ELR (cell line): ENCODE measurements at regions not wholly inside any gene's neighbourhood (a gene's known extent, or its start where the extent isn't known, plus 50 kb on each side); places are given as distances from the start of the nearest gene placed in this dataset.
"Not testable (repeated sequence)": the region's sequence is repeated elsewhere in the genome, so short reads cannot be mapped to it uniquely, and the experiment has no call there.

Experiments used
- DNase-seq: peaks from one replicate; pipeline ENCODE4 v3.0.0-alpha.2; 2015; ENCODE audit warnings: low read depth

GRCh38 chr21:23607782-23608431 lies 1999.4 kb downstream of the MRPL39 start:
- DNase-seq, result no peak

GRCh38 chr21:23601549-23601948 lies 2005.7 kb downstream of the MRPL39 start:
- DNase-seq, result no peak

DNA sequence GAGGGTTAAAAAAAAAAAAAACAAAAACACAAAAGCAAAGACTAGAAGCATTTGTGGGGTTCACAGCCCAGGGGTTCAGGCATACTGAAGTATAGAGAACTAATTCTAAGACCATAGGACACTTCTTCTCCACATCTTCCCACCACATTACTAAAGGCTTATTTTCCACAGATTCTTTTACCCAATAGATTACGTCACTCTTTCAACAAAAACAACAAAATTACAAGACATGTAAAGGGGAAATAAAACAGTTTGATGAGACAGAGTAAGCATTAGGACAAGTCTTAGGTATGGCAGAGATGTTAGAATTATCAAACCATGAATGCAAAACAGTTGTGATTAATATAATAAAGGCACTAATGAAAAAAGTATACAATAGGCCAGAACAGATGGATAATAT lies 2013.7 kb downstream of the MRPL39 start:
- no peak for DNase-seq

DNA sequence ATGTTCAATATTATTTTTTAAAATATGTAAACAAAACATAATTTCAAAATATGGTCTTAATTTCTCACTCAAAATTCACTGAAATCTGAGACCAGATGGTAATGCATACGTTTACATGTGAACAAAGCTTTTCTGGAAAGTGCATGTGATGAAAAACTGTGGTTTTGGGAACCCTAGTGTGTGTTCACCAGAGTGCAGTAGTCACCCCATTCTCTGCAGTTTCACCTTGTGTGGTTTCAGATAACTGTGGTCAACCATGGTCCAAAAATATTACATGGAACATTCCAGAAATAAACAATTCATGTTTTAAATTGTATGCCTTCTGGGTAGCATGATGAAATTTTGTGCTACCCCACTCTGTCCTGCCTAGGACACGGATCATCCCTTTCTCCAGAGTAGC lies 2021.9 kb downstream of the MRPL39 start:
- DNase-seq, result no peak

GRCh38 chr21:23579573-23579972 lies 2027.7 kb downstream of the MRPL39 start:
- no peak for DNase-seq

DNA sequence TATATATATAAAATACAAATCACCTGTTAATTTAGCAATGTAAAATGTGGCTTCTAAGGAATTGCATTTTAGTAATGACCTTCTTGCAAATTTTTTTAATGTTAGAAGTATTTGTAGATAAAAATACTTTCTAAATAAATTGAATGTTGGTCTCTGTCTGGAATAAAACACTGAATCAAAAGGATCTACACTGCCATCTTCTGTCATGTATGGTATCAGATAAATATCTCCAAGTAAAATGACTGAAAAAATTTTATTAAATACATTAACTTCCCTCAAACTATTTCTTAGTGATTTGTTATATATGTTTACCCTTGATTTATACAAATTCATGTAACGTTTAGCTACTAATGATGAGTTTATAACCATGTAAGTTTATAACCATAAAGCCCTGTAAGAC lies 2029.3 kb downstream of the MRPL39 start:
- no peak for DNase-seq

DNA sequence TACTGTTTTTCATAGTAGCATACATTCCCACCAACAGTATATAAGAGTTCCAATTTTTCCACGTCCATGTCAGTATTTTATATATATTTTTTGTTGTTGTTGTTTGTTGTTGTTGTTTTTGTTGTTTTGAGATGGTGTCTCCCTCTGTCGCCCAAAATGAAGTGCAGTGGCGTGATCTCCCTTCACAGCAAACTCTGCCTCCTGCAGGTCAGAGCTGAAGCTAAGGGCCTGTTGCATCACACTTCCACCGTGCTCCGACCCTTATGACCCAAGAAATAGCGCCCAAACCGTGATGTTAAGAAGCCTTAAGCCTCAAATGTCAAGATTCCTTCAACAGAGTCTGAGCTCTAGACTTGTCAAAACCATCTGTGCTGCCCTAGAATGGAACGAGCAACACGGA lies 2032.3 kb downstream of the MRPL39 start:
- DNase-seq, result no peak

DNA sequence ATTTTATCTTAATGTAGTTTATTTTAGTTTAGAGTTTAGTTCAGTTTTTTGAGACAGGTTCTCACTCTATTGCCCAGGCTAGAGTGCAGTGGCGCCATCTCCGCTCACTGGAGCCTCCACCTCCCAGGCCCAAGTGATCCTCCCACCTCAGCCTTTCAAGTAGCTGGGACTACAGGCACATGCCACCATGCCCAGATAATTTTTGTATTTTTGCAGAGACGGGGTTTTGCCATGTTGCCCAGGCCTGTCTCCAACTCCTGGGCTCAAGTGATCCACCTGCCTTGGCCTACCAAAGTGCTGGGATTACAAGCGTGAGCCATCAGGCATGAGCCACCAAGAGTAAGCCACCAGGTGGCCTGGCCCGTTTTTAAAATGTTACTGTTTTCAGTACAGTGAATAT lies 2058.4 kb downstream of the MRPL39 start:
- not testable (repeated sequence) for DNase-seq

DNA sequence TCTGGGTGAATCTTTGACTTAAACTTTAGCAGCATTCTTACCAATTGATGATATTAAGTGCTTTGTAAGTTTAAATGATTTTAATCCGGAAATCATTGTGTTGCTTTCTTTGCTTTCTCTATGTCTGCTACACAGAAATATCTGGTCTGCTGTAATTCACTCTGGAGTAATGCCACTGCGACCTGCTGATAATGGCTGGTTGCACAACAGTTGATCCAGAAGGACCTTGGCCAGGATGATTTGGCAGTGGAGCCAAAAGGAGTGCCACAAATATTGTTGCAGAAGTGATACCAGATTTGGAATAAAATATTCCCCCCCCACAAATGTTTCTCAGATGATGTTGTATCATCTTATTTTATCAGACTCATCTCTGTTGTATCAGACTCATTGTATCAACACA lies 2063.9 kb downstream of the MRPL39 start:
- no peak for DNase-seq

GRCh38 chr21:23542097-23542496 lies 2065.2 kb downstream of the MRPL39 start:
- peak; percentile 20 for DNase-seq

DNA sequence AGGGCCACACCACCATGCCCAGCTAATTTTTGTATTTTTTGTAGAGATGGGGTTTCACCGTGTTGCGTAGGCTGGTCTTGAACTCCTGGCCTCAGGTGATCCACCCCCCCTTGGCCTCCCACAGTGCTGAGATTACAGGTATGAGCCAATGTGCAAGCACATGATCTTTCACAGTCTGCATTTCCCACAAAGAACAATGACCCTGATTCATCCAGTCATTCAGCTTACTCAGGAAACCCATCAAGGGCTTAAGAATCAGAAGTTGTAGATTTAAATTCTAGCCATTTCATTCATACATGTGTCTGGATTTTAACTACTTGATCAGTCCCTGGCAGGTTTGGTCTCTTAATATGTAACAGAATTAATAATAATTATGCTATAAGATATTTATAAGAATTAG lies 2065.7 kb downstream of the MRPL39 start:
- DNase-seq, result peak; percentile 6

DNA sequence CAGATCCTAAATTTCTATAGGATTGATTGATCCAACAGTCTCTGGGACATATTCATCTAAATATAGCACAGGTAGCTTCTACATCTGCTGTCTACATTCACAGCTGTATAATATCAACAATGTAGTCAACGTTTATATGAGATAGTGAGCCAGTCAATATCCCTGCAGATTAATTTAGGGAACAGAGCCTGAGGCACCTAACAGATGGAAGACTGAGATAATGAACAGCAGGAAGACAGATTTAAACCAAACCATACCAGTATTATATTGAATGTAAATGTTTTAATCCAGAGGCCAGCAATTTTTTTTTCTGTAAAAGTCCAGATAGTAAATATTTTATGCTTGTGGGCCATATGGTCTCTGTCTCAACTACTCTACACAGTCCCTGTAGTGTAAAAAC lies 2072.4 kb downstream of the MRPL39 start:
- DNase-seq, result no peak

- no peak for DNase-seq
These were observed 2075.8 kb downstream of the MRPL39 start for GRCh38 chr21:23531444-23531843.

DNA sequence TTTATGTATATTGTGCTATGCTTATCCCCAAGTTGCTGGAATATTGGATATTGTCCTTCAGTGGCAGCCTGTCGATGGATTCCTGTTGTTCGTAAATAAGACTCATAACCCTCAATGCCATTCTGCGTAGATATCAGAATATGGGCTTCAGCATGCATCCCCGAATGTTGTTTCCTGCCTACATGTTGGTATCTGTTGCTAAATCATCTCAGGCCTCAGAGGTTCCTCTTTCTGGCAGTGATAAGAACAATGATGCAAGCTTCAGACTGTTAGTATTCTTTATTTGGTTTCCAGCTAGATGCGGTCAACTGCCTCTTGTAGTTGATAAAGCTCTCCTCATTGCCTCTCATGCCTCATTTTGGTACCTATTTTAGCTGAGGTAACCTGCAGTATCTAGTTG lies 2082.6 kb downstream of the MRPL39 start:
- DNase-seq, result no peak

- DNase-seq, result peak; percentile 34
These were observed 2084.5 kb downstream of the MRPL39 start for GRCh38 chr21:23522751-23523150.

GRCh38 chr21:23507501-23507900 lies 2099.8 kb downstream of the MRPL39 start:
- no peak for DNase-seq

DNA sequence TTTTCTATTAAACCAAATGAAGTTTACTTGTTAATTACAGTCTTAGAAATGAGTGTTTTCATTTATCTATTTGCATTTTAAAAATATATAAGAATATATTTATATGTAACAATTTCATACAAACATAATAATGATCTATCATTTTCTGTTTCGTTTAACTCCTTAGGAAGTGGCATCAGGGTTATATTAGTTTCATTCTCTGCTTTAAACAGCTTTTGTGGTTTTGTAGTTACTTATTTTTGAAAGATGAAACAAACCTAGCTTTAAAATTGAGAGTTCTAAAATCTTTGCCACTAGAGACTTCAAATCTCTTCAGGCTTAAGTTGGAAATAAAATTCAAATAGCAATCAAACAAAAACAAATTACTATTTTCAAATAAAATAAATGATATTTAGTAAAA lies 2110.6 kb downstream of the MRPL39 start:
- DNase-seq, result no peak

- DNase-seq, result no peak
These were observed 2119.0 kb downstream of the MRPL39 start for GRCh38 chr21:23488245-23488644.

DNA sequence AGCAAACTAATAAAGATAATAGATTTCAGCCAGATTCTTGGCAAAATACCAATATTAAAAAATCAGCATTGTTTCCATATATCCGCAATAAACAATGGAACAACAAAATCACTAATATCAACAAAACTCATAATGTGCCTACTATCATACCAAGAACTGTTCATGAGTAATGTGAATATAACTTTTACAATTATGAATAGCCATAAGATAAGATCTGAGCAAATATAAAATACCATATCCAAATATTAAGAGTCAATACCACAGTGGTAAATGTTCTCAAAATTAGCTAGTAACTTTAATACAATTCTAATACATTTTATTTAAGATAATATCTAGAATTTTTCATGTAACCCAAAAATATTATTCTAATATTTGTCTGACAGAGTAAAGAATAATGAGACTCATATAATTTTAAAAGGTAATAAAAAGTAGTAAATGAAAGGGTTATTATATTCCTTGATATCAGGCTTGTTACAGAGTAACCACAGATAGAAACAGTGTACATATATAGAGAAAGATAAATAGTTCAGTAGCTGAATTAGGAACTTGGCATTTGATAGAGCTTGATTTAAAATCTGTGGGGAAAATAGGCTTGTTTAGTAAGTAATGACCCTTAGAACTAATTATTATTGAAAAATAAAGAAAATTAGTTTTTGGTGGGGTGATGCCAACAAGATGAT lies 2126.6 kb downstream of the MRPL39 start:
- no peak for DNase-seq

DNA sequence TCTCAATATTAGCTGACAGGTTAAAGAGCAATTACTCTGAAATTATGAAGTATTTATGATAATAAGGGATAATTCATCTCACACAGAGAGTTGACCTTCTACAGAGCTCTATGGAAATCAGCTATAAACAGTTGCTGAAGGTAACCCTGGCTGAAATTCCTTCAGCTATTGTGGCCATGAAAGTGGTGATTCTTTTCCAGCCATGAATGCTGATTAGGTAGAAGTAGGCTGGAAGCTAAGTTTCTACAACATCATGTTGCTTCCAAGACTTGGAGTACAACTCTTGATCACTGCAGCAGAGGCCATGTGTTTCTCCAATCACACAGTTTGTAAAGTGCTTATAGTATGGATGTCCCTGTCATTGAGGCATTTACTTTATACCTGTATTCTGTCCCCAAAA lies 2128.9 kb downstream of the MRPL39 start:
- no peak for DNase-seq

DNA sequence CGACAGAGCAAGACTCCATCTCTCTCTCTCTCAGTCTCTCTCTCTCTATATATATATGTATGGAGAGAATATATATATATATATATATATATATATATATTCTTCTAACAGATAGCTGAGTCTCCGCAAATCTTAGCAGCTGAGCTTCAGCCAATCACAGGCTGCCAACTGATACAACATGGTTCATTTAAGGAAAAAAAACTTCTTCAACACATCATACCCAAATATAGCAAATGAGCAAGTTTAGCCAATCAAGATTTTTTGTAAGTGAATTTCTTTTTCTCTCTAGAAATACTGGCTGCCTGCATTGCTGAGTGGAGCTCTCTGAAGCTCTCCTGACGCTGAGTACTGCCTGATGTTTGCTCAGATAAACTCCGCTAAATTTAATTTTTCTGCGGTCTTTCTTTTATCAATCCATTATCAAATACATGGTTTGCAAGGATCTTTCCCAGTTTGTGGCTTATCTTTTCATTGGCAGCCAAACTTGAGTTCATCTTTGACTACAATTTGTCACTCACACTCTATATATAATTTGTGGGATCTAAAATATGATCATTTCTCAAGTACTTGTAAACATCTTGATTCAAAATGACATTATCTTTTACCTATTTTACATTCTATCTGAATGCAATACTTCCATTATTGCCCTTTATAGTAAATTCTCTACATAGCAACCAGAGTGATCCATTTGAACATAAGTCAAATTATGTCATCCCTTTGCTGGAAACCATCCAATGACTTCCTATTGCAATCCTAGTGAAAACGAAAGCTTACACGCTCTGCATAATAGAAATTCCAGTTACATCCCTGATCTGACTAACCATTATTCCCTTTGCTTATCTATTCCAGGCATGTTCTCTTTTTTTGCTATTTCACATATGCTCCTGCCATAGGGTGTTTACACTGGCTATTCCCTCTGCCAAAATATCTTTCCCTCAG lies 2131.7 kb downstream of the MRPL39 start:
- DNase-seq, result peak; percentile 44

DNA sequence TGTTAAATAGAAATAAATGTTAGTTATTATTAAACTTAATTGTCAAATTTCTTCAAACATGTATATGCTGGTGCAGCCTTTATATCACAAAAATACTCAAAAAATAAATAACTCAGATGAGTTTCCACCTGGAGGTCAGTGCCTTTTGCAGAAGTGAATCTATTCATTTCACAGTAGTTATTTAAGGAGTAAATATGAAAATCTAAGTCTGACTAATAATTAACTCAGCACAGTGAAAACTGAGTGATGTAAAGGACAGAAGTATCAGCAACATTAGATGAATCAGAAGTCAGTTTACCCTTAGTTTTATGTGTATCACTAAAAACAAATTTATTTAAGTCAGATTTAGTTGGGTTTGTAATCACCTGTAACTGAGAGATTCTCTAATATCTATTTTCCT lies 2135.4 kb downstream of the MRPL39 start:
- peak; percentile 23 for DNase-seq

DNA sequence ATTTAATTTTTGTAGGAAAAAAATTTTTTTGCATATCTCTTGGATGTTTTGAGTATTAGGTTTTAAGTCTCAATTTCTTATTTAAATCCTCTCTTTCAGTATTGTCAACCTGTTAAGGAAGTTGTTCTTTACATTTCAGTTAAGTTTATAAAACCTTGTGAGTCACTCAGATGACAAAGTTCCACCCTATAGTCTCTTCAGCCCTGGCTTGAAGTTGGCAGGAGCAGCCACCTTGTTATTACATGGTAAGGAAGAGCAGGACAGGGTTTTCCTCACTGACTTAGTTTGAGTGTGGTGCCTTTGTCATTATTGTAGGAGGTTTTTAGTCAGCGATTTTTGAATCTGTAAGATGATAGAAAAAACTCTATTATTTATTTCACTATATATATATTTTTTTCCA lies 2143.9 kb downstream of the MRPL39 start:
- peak; percentile 5 for DNase-seq
